ENCODE measurements at regions not wholly inside any gene's neighbourhood (a gene's known extent, or its start where the extent isn't known, plus 50 kb on each side); places are given as distances from the start of the nearest gene placed in this dataset.

- TF ChIP-seq, protein P1, sequence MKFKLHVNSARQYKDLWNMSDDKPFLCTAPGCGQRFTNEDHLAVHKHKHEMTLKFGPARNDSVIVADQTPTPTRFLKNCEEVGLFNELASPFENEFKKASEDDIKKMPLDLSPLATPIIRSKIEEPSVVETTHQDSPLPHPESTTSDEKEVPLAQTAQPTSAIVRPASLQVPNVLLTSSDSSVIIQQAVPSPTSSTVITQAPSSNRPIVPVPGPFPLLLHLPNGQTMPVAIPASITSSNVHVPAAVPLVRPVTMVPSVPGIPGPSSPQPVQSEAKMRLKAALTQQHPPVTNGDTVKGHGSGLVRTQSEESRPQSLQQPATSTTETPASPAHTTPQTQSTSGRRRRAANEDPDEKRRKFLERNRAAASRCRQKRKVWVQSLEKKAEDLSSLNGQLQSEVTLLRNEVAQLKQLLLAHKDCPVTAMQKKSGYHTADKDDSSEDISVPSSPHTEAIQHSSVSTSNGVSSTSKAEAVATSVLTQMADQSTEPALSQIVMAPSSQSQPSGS (IDR thresholded peaks at IDR 0.05; ENCODE audit: low read length), result no peak
These were observed 692.3 kb downstream of the RWDD3 start (continued) for GRCh38 chr1:95926331-95926730.

Measured in H1 (cell line).